ENCODE measurements at regions not wholly inside any gene's neighbourhood (a gene's known extent, or its start where the extent isn't known, plus 50 kb on each side); places are given as distances from the start of the nearest gene placed in this dataset.

- intact Hi-C loops (cut with micrococcal nuclease), result no loop called here
- no peak overlapping the region for H3K9ac ChIP-seq (replicated peaks; ENCODE audit: extremely low read depth, insufficient read depth, low read length)
- H2AFZ ChIP-seq (ENCODE audit: low read depth, low read length), result no peak overlapping the region
- no peak overlapping the region for H3K4me2 ChIP-seq (ENCODE audit: insufficient read depth, low read length)
- H3K9me3 ChIP-seq (replicated peaks; ENCODE audit: control insufficient read depth, insufficient read depth, low read length), result no peaks in the 10 kb centered on the region
- H3K36me3 ChIP-seq (ENCODE audit: control insufficient read depth in 2 of 2, extremely low read depth in 1 of 2, insufficient read depth in 2 of 2, low read length in 2 of 2), result no peaks in the 10 kb centered on the region
- dilution Hi-C loops (cut with MboI; ENCODE audit: extremely low pct_ligation_motif_present, low sequenced_read_pairs), result no loop called here
- no peak for TF ChIP-seq POLR2A (IDR thresholded peaks at IDR 0.05; ENCODE audit: low read depth, low read length)
- no peak for TF ChIP-seq MAX (IDR thresholded peaks at IDR 0.05; ENCODE audit: insufficient read depth, insufficient read length)
- TF ChIP-seq POLR2AphosphoS5 (IDR thresholded peaks at IDR 0.05; ENCODE audit: insufficient read depth, low read depth, low read length), result no peak
- no peak for TF ChIP-seq CTCF (IDR thresholded peaks at IDR 0.05; ENCODE audit: extremely low read depth in 1 of 2, insufficient read depth in 1 of 2, low read depth in 1 of 2, low read length in 2 of 2)
- no peak for TF ChIP-seq GATA2 (IDR thresholded peaks at IDR 0.05; ENCODE audit: insufficient read depth, insufficient read length, low read depth, low read length)
- no peak for TF ChIP-seq EZH2 (IDR thresholded peaks at IDR 0.05; ENCODE audit: borderline replicate concordance, low read depth, low read length, severe bottlenecking)
- no peak for TF ChIP-seq JUN (IDR thresholded peaks at IDR 0.05; ENCODE audit: borderline replicate concordance, insufficient read depth, insufficient read length, low read depth)
- no peak for TF ChIP-seq FOS (IDR thresholded peaks at IDR 0.05; ENCODE audit: borderline replicate concordance, insufficient read depth, low read length)
- TF ChIP-seq MYC (IDR thresholded peaks at IDR 0.05; ENCODE audit: low read depth, low read length), result no peak
- DNase-seq (ENCODE audit: low read depth, low spot score) (no peak), FAIRE-seq (no peak)
- BruUV-seq (replicated peaks), result no TSS peak
- no peaks in the 10 kb centered on the region for H3K9me1 ChIP-seq (replicated peaks; ENCODE audit: control insufficient read depth, extremely low read depth, insufficient read depth, low read length)
- H4K20me1 ChIP-seq (replicated peaks; ENCODE audit: control insufficient read depth, extremely low read depth, insufficient read depth, low read length), result no peaks in the 10 kb centered on the region
- H3K4me3 ChIP-seq (replicated peaks in 1 of 3; ENCODE audit: insufficient read depth in 1 of 3, low read depth in 1 of 3, low read length in 3 of 3), result no peak overlapping the region
- no peaks in the 10 kb centered on the region for H3K27me3 ChIP-seq (ENCODE audit: control insufficient read depth in 2 of 2, insufficient read depth in 2 of 2, low read length in 2 of 2)
- ChIA-PET POLR2A (no interaction called here), CTCF (no interaction called here)
- H3K27ac ChIP-seq (ENCODE audit: insufficient read depth, low read depth, low read length), result no peak overlapping the region
- no peaks in the 10 kb centered on the region for H3K4me1 ChIP-seq (ENCODE audit: control insufficient read depth, extremely low read depth, insufficient read depth, low read length)
- H3K79me2 ChIP-seq (ENCODE audit: control insufficient read depth, insufficient read depth, low read length), result no peaks in the 10 kb centered on the region
These were observed 665.3 kb downstream of the STPG2 start for GRCh38 chr4:97477974-97478373.
